Neural cell (in vitro differentiated cells): ENCODE measurements at regions not wholly inside any gene's neighbourhood (a gene's known extent, or its start where the extent isn't known, plus 50 kb on each side); places are given as distances from the start of the nearest gene placed in this dataset.
"Not testable (repeated sequence)": the region's sequence is repeated elsewhere in the genome, so short reads cannot be mapped to it uniquely, and the experiment has no call there.

Experiments used
- EZH2 ChIP-seq: fragments of 200-600, 300-800 bp; shearing (Covaris generic), sonication (generic); IDR thresholded peaks from 2 replicates; pipeline ENCODE4 v1.6.1; 2014; ENCODE audit warnings: antibody characterized with exemption, low read length, borderline replicate concordance, mild to moderate bottlenecking; ENCODE audit not compliant: insufficient read depth, poor library complexity, severe bottlenecking
- POLR2AphosphoS5 ChIP-seq: IDR thresholded peaks from 2 replicates; pipeline ENCODE4 v1.6.1; 2012
- TAF1 ChIP-seq: IDR thresholded peaks from 2 replicates; pipeline ENCODE4 v1.6.1; 2012; ENCODE audit warnings: low read depth
- TF ChIP-seq, protein P1 (sequence below): fragments of 450-650 bp; IDR thresholded peaks from 2 replicates; pipeline ENCODE4 v1.5.1; 2014; ENCODE audit warnings: antibody characterized with exemption, mild to moderate bottlenecking, moderate library complexity; ENCODE audit not compliant: poor library complexity, severe bottlenecking

DNA sequence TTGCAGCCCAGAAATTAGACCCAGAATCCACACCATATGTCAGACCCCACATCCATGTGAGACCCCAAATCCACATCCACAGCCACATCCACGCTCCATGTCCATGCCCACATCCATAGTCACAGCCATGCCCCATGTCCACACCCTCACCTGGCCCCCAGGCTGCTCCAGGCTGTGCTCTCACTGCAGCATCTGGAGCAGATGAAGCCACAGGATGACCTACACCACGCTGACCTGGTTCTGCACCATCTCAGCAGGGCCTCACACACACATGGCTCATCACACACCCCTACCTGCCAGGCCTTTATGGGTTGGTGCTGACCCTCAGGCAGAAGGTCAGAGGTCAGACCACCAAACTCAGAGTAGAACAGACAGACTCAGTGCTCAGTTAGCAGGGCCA, 660.0 kb upstream of the DEFB115 start:
- TF ChIP-seq, protein P1, sequence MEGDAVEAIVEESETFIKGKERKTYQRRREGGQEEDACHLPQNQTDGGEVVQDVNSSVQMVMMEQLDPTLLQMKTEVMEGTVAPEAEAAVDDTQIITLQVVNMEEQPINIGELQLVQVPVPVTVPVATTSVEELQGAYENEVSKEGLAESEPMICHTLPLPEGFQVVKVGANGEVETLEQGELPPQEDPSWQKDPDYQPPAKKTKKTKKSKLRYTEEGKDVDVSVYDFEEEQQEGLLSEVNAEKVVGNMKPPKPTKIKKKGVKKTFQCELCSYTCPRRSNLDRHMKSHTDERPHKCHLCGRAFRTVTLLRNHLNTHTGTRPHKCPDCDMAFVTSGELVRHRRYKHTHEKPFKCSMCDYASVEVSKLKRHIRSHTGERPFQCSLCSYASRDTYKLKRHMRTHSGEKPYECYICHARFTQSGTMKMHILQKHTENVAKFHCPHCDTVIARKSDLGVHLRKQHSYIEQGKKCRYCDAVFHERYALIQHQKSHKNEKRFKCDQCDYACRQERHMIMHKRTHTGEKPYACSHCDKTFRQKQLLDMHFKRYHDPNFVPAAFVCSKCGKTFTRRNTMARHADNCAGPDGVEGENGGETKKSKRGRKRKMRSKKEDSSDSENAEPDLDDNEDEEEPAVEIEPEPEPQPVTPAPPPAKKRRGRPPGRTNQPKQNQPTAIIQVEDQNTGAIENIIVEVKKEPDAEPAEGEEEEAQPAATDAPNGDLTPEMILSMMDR, result not testable (repeated sequence)
- TF ChIP-seq EZH2, POLR2AphosphoS5, TAF1: not testable (repeated sequence)
